Ovary (tissue), 3 donors: ENCODE measurements at regions not wholly inside any gene's neighbourhood (a gene's known extent, or its start where the extent isn't known, plus 50 kb on each side); places are given as distances from the start of the nearest gene placed in this dataset.

Source experiments
- POLR2A ChIP-seq: fragments of 450-650 bp; IDR thresholded peaks from one replicate; pipeline ENCODE4 v1.6.1; 2017; ENCODE audit warnings: antibody characterized with exemption, mild to moderate bottlenecking, moderate library complexity
- TF ChIP-seq, protein P1 (sequence below), 3 donors: fragments of 450-650 bp in 2 of 3; fragments of 200-600 bp in 1 of 3; IDR thresholded peaks; one replicate each; pipeline versions ENCODE4 v1.5.1 to v1.8.0; 2016 to 2022; ENCODE audit warnings: antibody characterized with exemption in 3 of 3, mild to moderate bottlenecking in 1 of 3
- donor health status: DM: no; HTN: no; CAD: no.

DNA sequence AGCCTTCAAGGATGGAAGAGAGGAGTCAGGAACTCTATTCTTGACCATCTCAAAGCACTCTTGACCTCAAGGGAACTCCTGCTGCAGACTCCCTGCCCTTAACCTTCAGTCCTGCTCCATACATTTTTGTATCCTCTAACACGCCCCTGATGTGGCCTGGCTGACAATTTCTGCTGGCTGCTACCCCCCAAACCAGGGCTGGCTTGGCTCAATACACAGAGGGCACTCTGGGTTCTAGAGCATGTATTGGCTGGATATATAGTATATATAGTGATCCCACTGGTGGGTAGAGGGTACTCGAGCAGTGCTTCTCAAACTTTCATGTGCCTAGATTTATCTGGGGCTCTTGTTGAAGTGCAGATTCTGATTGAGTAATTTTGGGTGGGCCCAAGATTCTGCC is 101.9 kb downstream of the SMIM20 start:
- TF ChIP-seq, protein P1, sequence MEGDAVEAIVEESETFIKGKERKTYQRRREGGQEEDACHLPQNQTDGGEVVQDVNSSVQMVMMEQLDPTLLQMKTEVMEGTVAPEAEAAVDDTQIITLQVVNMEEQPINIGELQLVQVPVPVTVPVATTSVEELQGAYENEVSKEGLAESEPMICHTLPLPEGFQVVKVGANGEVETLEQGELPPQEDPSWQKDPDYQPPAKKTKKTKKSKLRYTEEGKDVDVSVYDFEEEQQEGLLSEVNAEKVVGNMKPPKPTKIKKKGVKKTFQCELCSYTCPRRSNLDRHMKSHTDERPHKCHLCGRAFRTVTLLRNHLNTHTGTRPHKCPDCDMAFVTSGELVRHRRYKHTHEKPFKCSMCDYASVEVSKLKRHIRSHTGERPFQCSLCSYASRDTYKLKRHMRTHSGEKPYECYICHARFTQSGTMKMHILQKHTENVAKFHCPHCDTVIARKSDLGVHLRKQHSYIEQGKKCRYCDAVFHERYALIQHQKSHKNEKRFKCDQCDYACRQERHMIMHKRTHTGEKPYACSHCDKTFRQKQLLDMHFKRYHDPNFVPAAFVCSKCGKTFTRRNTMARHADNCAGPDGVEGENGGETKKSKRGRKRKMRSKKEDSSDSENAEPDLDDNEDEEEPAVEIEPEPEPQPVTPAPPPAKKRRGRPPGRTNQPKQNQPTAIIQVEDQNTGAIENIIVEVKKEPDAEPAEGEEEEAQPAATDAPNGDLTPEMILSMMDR (IDR thresholded peaks at IDR 0.05): no peak
- no peak for TF ChIP-seq POLR2A
